ENCODE measurements at regions not wholly inside any gene's neighbourhood (a gene's known extent, or its start where the extent isn't known, plus 50 kb on each side); places are given as distances from the start of the nearest gene placed in this dataset.

- Mint-ChIP-seq H3K27ac (no peak overlapping the region), H3K9me3 (no peaks in the 10 kb centered on the region), H3K27me3 (ENCODE audit: low read depth in 2 of 2) (peaks cover 0 to 2% of the 10 kb centered on the region in 2 donors), H3K36me3 (no peaks in the 10 kb centered on the region), H3K4me3 (no peak overlapping the region), H3K4me1 (no peaks in the 10 kb centered on the region)
- ATAC-seq (no peak), DNase-seq (no peak)
- H3K27me3 ChIP-seq (ENCODE audit: control insufficient read depth, insufficient read depth, low read length), result no peaks in the 10 kb centered on the region
- 86% methylated on average over 6 of the region's 8 CpGs for WGBS (ENCODE audit: insufficient coverage)
- no peaks in the 10 kb centered on the region for H3K9me3 ChIP-seq (ENCODE audit: control insufficient read depth, insufficient read depth, low read length)
- no peak overlapping the region for H3K4me3 ChIP-seq (ENCODE audit: low read length)
- H3K4me1 ChIP-seq (ENCODE audit: control insufficient read depth, insufficient read depth, low read length), result no peaks in the 10 kb centered on the region
- no peaks in the 10 kb centered on the region for H3K36me3 ChIP-seq (ENCODE audit: control insufficient read depth, insufficient read depth, low read length)
- TF ChIP-seq CTCF (IDR thresholded peaks at IDR 0.05), result no peak
- no peak overlapping the region for H3K27ac ChIP-seq (ENCODE audit: low read length)
- intact Hi-C loops (cut with micrococcal nuclease), result no loop called here
Measured at GRCh38 chr9:16100537-16101091, 547.8 kb downstream of the CCDC171 start.

- TF ChIP-seq CTCF (IDR thresholded peaks at IDR 0.05), result no peak
- Mint-ChIP-seq H3K27me3 (ENCODE audit: low read depth in 2 of 2) (no peaks in the 10 kb centered on the region), H3K9me3 (no peaks in the 10 kb centered on the region), H3K36me3 (no peaks in the 10 kb centered on the region), H3K27ac (no peak overlapping the region), H3K4me3 (no peak overlapping the region), H3K4me1 (no peaks in the 10 kb centered on the region)
- intact Hi-C loops (cut with micrococcal nuclease), result no loop called here
- Histone ChIP-seq H3K27me3 (ENCODE audit: control insufficient read depth, insufficient read depth, low read length) (no peaks in the 10 kb centered on the region), H3K4me1 (ENCODE audit: control insufficient read depth, insufficient read depth, low read length) (no peaks in the 10 kb centered on the region), H3K9me3 (ENCODE audit: control insufficient read depth, insufficient read depth, low read length) (no peaks in the 10 kb centered on the region), H3K4me3 (ENCODE audit: low read length) (no peak overlapping the region), H3K36me3 (ENCODE audit: control insufficient read depth, insufficient read depth, low read length) (no peaks in the 10 kb centered on the region), H3K27ac (ENCODE audit: low read length) (no peak overlapping the region)
- DNase-seq, result no peak
- no peak for ATAC-seq
- 90% methylated on average over 7 of the region's 9 CpGs for WGBS (ENCODE audit: insufficient coverage)
Measured at GRCh38 chr9:16102154-16102553, 549.3 kb downstream of the CCDC171 start.

- Histone ChIP-seq H3K27me3 (ENCODE audit: control insufficient read depth, insufficient read depth, low read length) (no peaks in the 10 kb centered on the region), H3K4me3 (ENCODE audit: low read length) (no peak overlapping the region), H3K4me1 (ENCODE audit: control insufficient read depth, insufficient read depth, low read length) (no peaks in the 10 kb centered on the region), H3K9me3 (ENCODE audit: control insufficient read depth, insufficient read depth, low read length) (no peaks in the 10 kb centered on the region), H3K27ac (ENCODE audit: low read length) (no peak overlapping the region), H3K36me3 (ENCODE audit: control insufficient read depth, insufficient read depth, low read length) (no peaks in the 10 kb centered on the region)
- intact Hi-C loops (cut with micrococcal nuclease), result no loop called here
- Mint-ChIP-seq H3K27ac (no peak overlapping the region), H3K4me1 (no peaks in the 10 kb centered on the region), H3K4me3 (no peak overlapping the region), H3K9me3 (no peaks in the 10 kb centered on the region), H3K36me3 (no peaks in the 10 kb centered on the region), H3K27me3 (ENCODE audit: low read depth in 2 of 2) (no peaks in the 10 kb centered on the region)
- no peak for DNase-seq
- ATAC-seq, result no peak
- 52% methylated on average over 14 of the region's 14 CpGs for WGBS (ENCODE audit: insufficient coverage)
- no peak for TF ChIP-seq CTCF (IDR thresholded peaks at IDR 0.05)
Measured at GRCh38 chr9:16103620-16104397, 551.0 kb downstream of the CCDC171 start.
